DMS79 (cell line): ENCODE measurements at regions not wholly inside any gene's neighbourhood (a gene's known extent, or its start where the extent isn't known, plus 50 kb on each side); places are given as distances from the start of the nearest gene placed in this dataset.

Experiments used
- DNase-seq: peaks from one replicate; lab custom pipeline; 2025; lab: John Stamatoyannopoulos, UW

GRCh38 chr2:136557203-136557602, 208.1 kb upstream of the THSD7B start:
- DNase-seq: no peak

GRCh38 chr2:136550181-136550580, 215.2 kb upstream of the THSD7B start:
- no peak for DNase-seq

GRCh38 chr2:136539355-136539754, 226.0 kb upstream of the THSD7B start:
- no peak for DNase-seq

- no peak for DNase-seq
Measured at GRCh38 chr2:136538489-136538888, 226.9 kb upstream of the THSD7B start.

GRCh38 chr2:136534811-136535210, 230.5 kb upstream of the THSD7B start:
- DNase-seq: no peak

- no peak for DNase-seq
Measured at GRCh38 chr2:136532171-136532570, 233.2 kb upstream of the THSD7B start.

GRCh38 chr2:136531731-136532130, 233.6 kb upstream of the THSD7B start:
- DNase-seq: no peak

- DNase-seq: no peak
Measured at GRCh38 chr2:136530146-136530545, 235.2 kb upstream of the THSD7B start.

- no peak for DNase-seq
Measured at GRCh38 chr2:136527560-136527959, 237.8 kb upstream of the THSD7B start.

- no peak for DNase-seq
Measured at GRCh38 chr2:136522724-136523123, 242.6 kb upstream of the THSD7B start.

GRCh38 chr2:136517716-136518115, 247.6 kb upstream of the THSD7B start:
- DNase-seq: no peak

- no peak for DNase-seq
Measured at GRCh38 chr2:136510244-136510643, 255.1 kb upstream of the THSD7B start.

- no peak for DNase-seq
Measured at GRCh38 chr2:136505462-136505861, 259.9 kb upstream of the THSD7B start.

GRCh38 chr2:136502660-136503059, 262.7 kb upstream of the THSD7B start:
- DNase-seq: no peak

- DNase-seq: no peak
Measured at GRCh38 chr2:136497709-136498108, 267.6 kb upstream of the THSD7B start.

GRCh38 chr2:136496966-136497365, 268.4 kb upstream of the THSD7B start:
- no peak for DNase-seq

GRCh38 chr2:136495636-136496035, 269.7 kb upstream of the THSD7B start:
- DNase-seq: no peak

GRCh38 chr2:136492901-136493300, 272.4 kb upstream of the THSD7B start:
- DNase-seq: no peak

- no peak for DNase-seq
Measured at GRCh38 chr2:136490100-136490499, 275.2 kb upstream of the THSD7B start.

GRCh38 chr2:136487421-136487820, 277.9 kb upstream of the THSD7B start:
- DNase-seq: no peak

- no peak for DNase-seq
Measured at GRCh38 chr2:136486115-136486514, 279.2 kb upstream of the THSD7B start.

GRCh38 chr2:136482966-136483365, 282.4 kb upstream of the THSD7B start:
- DNase-seq: no peak

- DNase-seq: no peak
Measured at GRCh38 chr2:136482006-136482405, 283.3 kb upstream of the THSD7B start.

GRCh38 chr2:136479696-136480095, 285.6 kb upstream of the THSD7B start:
- DNase-seq: no peak

- no peak for DNase-seq
Measured at GRCh38 chr2:136468799-136469369, 296.5 kb upstream of the THSD7B start.
